Smooth muscle cell (in vitro differentiated cells): ENCODE measurements at regions not wholly inside any gene's neighbourhood (a gene's known extent, or its start where the extent isn't known, plus 50 kb on each side); places are given as distances from the start of the nearest gene placed in this dataset.

Experiments used
- DNase-seq: peaks from one replicate; lab custom pipeline; 2025; ENCODE audit not compliant: unreplicated experiment; lab: John Stamatoyannopoulos, UW
- H2AFZ ChIP-seq: fragments of 200-600 bp; sonication (generic); 2 replicates; pipeline ENCODE4 v1.6.0; 2016; ENCODE audit warnings: antibody characterized with exemption, low read depth, mild to moderate bottlenecking
- H3F3A ChIP-seq: fragments of 200-600 bp; sonication (generic); 2 replicates; pipeline ENCODE4 v1.6.0; 2017; ENCODE audit warnings: antibody characterized with exemption, low read depth
- H3K27ac ChIP-seq: fragments of 200-600 bp; sonication (generic); 2 replicates; pipeline ENCODE4 v1.5.1; 2016; ENCODE audit warnings: low read depth, mild to moderate bottlenecking
- H3K27me3 ChIP-seq: fragments of 200-600 bp; sonication (generic); 2 replicates; pipeline ENCODE4 v1.6.1; 2016; ENCODE audit warnings: low read depth, mild to moderate bottlenecking
- H3K36me3 ChIP-seq: fragments of 200-600 bp; sonication (generic); 2 replicates; pipeline ENCODE4 v1.5.1; 2016; ENCODE audit warnings: low read depth
- H3K4me1 ChIP-seq: fragments of 200-600 bp; sonication (generic); 2 replicates; pipeline ENCODE4 v1.5.1; 2016; ENCODE audit warnings: low read depth
- H3K4me2 ChIP-seq: fragments of 200-600 bp; sonication (generic); 2 replicates; pipeline ENCODE4 v1.6.0; 2016; ENCODE audit warnings: mild to moderate bottlenecking
- H3K4me3 ChIP-seq: fragments of 200-600 bp; sonication (generic); 2 replicates; pipeline ENCODE4 v1.5.1; 2016; ENCODE audit warnings: mild to moderate bottlenecking
- H3K79me2 ChIP-seq: fragments of 200-600 bp; sonication (generic); 2 replicates; pipeline ENCODE4 v1.6.0; 2016; ENCODE audit warnings: low read depth, mild to moderate bottlenecking
- H3K9ac ChIP-seq: fragments of 200-600 bp; sonication (generic); 2 replicates; pipeline ENCODE4 v1.6.0; 2016; ENCODE audit warnings: low read depth
- H3K9me3 ChIP-seq: fragments of 200-600 bp; sonication (generic); replicated peaks from 2 replicates; pipeline ENCODE4 v1.5.1; 2016; ENCODE audit warnings: low read depth
- H4K20me1 ChIP-seq: fragments of 200-600 bp; sonication (generic); 2 replicates; pipeline ENCODE4 v1.6.0; 2016; ENCODE audit warnings: low read depth
- CTCF ChIP-seq: fragments of 200-600 bp; sonication (generic); IDR thresholded peaks from 2 replicates; pipeline ENCODE4 v1.5.1; 2017; ENCODE audit warnings: borderline replicate concordance, mild to moderate bottlenecking, antibody characterized with exemption; ENCODE audit not compliant: insufficient read depth, poor library complexity, severe bottlenecking
- WGBS: methylation state at CpG from one replicate; pipeline ENCODE4 v1.1.7; 2016; ENCODE audit warnings: low lambda C conversion rate; 5-methylcytosine and 5-hydroxymethylcytosine counted together

- no peak overlapping the region for H2AFZ ChIP-seq
Measured at GRCh38 chr3:17831366-17831765, 88.9 kb upstream of the TBC1D5 start.

GRCh38 chr3:17830788-17831187, 88.4 kb upstream of the TBC1D5 start:
- H3K4me1 ChIP-seq, result no peaks in the 10 kb centered on the region
- H4K20me1 ChIP-seq, result no peaks in the 10 kb centered on the region
- 77% methylated on average over 1 of the region's 1 CpG for WGBS
- H3K27ac ChIP-seq, result no peak overlapping the region
- no peak overlapping the region for H3K9ac ChIP-seq
- no peak overlapping the region for H3K4me3 ChIP-seq
- H3K4me2 ChIP-seq, result no peak overlapping the region
- H3K79me2 ChIP-seq, result no peaks in the 10 kb centered on the region
- no peaks in the 10 kb centered on the region for H3F3A ChIP-seq
- TF ChIP-seq CTCF, result no peak
- no peak overlapping the region for H2AFZ ChIP-seq
- H3K9me3 ChIP-seq, result no peaks in the 10 kb centered on the region
- H3K27me3 ChIP-seq, result peaks cover 20% of the 10 kb centered on the region
- no peaks in the 10 kb centered on the region for H3K36me3 ChIP-seq
- no peak for DNase-seq

More at GRCh38 chr3:17831366-17831765, 88.9 kb upstream of the TBC1D5 start:
- H3K4me3 ChIP-seq, result no peak overlapping the region
- no peaks in the 10 kb centered on the region for H3K4me1 ChIP-seq
- H3K27ac ChIP-seq, result no peak overlapping the region
- H3F3A ChIP-seq, result no peaks in the 10 kb centered on the region
- TF ChIP-seq CTCF, result no peak
- no peaks in the 10 kb centered on the region for H4K20me1 ChIP-seq
- H3K36me3 ChIP-seq, result no peaks in the 10 kb centered on the region
- H3K9me3 ChIP-seq, result no peaks in the 10 kb centered on the region
- no peaks in the 10 kb centered on the region for H3K79me2 ChIP-seq
- H3K9ac ChIP-seq, result no peak overlapping the region
- DNase-seq, result no peak
- H3K4me2 ChIP-seq, result no peak overlapping the region
- H3K27me3 ChIP-seq, result peaks cover 17% of the 10 kb centered on the region

GRCh38 chr3:17828388-17828787, 86.0 kb upstream of the TBC1D5 start:
- no peak for TF ChIP-seq CTCF

GRCh38 chr3:17825298-17825697, 82.9 kb upstream of the TBC1D5 start:
- Histone ChIP-seq H3K27me3 (peaks cover 20% of the 10 kb centered on the region), H3K4me3 (no peak overlapping the region), H3K36me3 (no peaks in the 10 kb centered on the region), H3K27ac (no peak overlapping the region), H3K9me3 (no peaks in the 10 kb centered on the region), H3K79me2 (no peaks in the 10 kb centered on the region), H3K4me2 (no peak overlapping the region), H3K9ac (no peak overlapping the region), H3K4me1 (no peaks in the 10 kb centered on the region), H4K20me1 (no peaks in the 10 kb centered on the region), H3F3A (no peaks in the 10 kb centered on the region), H2AFZ (no peak overlapping the region)
- DNase-seq, result no peak
- 83% methylated on average over 3 of the region's 3 CpGs for WGBS
- no peak for TF ChIP-seq CTCF

More at GRCh38 chr3:17828388-17828787, 86.0 kb upstream of the TBC1D5 start:
- DNase-seq, result no peak
- H3K27ac ChIP-seq, result no peak overlapping the region
- no peaks in the 10 kb centered on the region for H3K9me3 ChIP-seq
- no peaks in the 10 kb centered on the region for H3K79me2 ChIP-seq
- no peak overlapping the region for H2AFZ ChIP-seq
- H3K36me3 ChIP-seq, result no peaks in the 10 kb centered on the region
- H3K4me2 ChIP-seq, result no peak overlapping the region
- peaks cover 20% of the 10 kb centered on the region for H3K27me3 ChIP-seq
- no peaks in the 10 kb centered on the region for H3K4me1 ChIP-seq
- WGBS, result 93% methylated on average over 3 of the region's 3 CpGs
- no peaks in the 10 kb centered on the region for H4K20me1 ChIP-seq
- no peak overlapping the region for H3K9ac ChIP-seq
- H3F3A ChIP-seq, result no peaks in the 10 kb centered on the region
- H3K4me3 ChIP-seq, result no peak overlapping the region
